B cell (primary cell): ENCODE measurements at regions not wholly inside any gene's neighbourhood (a gene's known extent, or its start where the extent isn't known, plus 50 kb on each side); places are given as distances from the start of the nearest gene placed in this dataset.

Experiments used
- CTCF ChIP-seq: fragments of 200-600 bp; IDR thresholded peaks from one replicate; pipeline ENCODE4 v1.8.0; 2022; ENCODE audit warnings: antibody characterized with exemption, mild to moderate bottlenecking
- EZH2 ChIP-seq: IDR thresholded peaks from 2 replicates; pipeline ENCODE4 v1.6.1; 2012; ENCODE audit warnings: borderline replicate concordance, low read depth, mild to moderate bottlenecking, moderate library complexity, low read length; ENCODE audit not compliant: insufficient read depth, poor library complexity, severe bottlenecking

- TF ChIP-seq CTCF (no peak), EZH2 (no peak)
Measured at GRCh38 chr4:180650273-180650672, 1592.9 kb upstream of the TENM3 start.
